HepG2 (cell line): ENCODE measurements at regions not wholly inside any gene's neighbourhood (a gene's known extent, or its start where the extent isn't known, plus 50 kb on each side); places are given as distances from the start of the nearest gene placed in this dataset.

ENCODE experiments used
- CENPX ChIP-seq: sonication (generic); formaldehyde crosslinking; IDR thresholded peaks from 2 replicates; pipeline ENCODE4 v1.9.0; 2021; ENCODE audit warnings: mild to moderate bottlenecking, missing genetic modification reagents, moderate library complexity
- IRX3 ChIP-seq: sonication (generic); formaldehyde crosslinking; IDR thresholded peaks from 2 replicates; pipeline ENCODE4 v1.8.1; 2023; ENCODE audit warnings: mild to moderate bottlenecking, low read depth, missing genetic modification reagents, borderline replicate concordance
- KMT2A ChIP-seq: sonication (generic); formaldehyde crosslinking; IDR thresholded peaks from 2 replicates; pipeline ENCODE4 v1.4.0; 2020; ENCODE audit warnings: missing genetic modification reagents
- MED13 ChIP-seq: sonication (generic); formaldehyde crosslinking; IDR thresholded peaks from 2 replicates; pipeline ENCODE4 v1.5.0; 2020; ENCODE audit warnings: missing genetic modification reagents
- ZNF614 ChIP-seq: IDR thresholded peaks from 2 replicates; pipeline ENCODE4 v1.6.1; 2018; ENCODE audit warnings: missing biosample characterization, missing genetic modification reagents, inconsistent platforms, borderline replicate concordance
- TF ChIP-seq, protein P1 (sequence below): sonication (generic); formaldehyde crosslinking; IDR thresholded peaks from 2 replicates; pipeline ENCODE4 v1.4.0; 2020; ENCODE audit warnings: missing genetic modification reagents, borderline replicate concordance
- TF ChIP-seq, protein P2 (sequence below): sonication (generic); formaldehyde crosslinking; IDR thresholded peaks from 2 replicates; pipeline ENCODE4 v1.8.1; 2023; ENCODE audit warnings: mild to moderate bottlenecking, missing genetic modification reagents, borderline replicate concordance
- TF ChIP-seq, protein P3 (sequence below): sonication (generic); formaldehyde crosslinking; IDR thresholded peaks from 2 replicates; pipeline ENCODE4 v1.9.0; 2021; ENCODE audit warnings: missing genetic modification reagents, borderline replicate concordance
- TF ChIP-seq, protein P4 (sequence below): sonication (generic); formaldehyde crosslinking; IDR thresholded peaks from 2 replicates; pipeline ENCODE4 v1.4.0; 2020; ENCODE audit warnings: missing genetic modification reagents

DNA sequence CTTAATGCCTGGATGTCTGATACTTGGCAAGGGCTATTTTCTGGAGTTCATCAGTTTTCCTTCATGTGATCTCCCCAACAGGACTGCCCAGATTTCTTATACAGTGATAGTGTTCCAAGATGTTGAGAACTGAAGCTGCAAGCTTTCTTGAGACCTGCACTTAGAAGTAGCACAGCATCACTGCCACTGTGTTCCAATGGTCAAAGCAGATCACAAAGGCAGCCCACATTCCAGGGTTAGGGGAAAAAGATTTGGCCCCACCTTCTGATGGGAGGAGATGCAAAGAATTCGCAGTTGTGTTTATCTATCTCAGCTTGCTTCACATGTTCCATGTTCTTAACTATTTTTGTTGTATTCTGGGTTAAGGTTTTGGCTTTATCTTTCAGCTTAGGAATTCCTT is 78.2 kb downstream of the GPX5 start (continued):
- TF ChIP-seq IRX3 (no peak), KMT2A (CRISPR knock-in tag) (no peak), MED13 (CRISPR knock-in tag) (no peak), CENPX (no peak), ZNF614 (no peak)
- TF ChIP-seq, protein P1, sequence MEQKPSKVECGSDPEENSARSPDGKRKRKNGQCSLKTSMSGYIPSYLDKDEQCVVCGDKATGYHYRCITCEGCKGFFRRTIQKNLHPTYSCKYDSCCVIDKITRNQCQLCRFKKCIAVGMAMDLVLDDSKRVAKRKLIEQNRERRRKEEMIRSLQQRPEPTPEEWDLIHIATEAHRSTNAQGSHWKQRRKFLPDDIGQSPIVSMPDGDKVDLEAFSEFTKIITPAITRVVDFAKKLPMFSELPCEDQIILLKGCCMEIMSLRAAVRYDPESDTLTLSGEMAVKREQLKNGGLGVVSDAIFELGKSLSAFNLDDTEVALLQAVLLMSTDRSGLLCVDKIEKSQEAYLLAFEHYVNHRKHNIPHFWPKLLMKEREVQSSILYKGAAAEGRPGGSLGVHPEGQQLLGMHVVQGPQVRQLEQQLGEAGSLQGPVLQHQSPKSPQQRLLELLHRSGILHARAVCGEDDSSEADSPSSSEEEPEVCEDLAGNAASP (CRISPR knock-in tag): no peak
- TF ChIP-seq, protein P2, sequence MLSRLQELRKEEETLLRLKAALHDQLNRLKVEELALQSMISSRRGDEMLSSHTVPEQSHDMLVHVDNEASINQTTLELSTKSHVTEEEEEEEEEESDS: no peak
- TF ChIP-seq, protein P3, sequence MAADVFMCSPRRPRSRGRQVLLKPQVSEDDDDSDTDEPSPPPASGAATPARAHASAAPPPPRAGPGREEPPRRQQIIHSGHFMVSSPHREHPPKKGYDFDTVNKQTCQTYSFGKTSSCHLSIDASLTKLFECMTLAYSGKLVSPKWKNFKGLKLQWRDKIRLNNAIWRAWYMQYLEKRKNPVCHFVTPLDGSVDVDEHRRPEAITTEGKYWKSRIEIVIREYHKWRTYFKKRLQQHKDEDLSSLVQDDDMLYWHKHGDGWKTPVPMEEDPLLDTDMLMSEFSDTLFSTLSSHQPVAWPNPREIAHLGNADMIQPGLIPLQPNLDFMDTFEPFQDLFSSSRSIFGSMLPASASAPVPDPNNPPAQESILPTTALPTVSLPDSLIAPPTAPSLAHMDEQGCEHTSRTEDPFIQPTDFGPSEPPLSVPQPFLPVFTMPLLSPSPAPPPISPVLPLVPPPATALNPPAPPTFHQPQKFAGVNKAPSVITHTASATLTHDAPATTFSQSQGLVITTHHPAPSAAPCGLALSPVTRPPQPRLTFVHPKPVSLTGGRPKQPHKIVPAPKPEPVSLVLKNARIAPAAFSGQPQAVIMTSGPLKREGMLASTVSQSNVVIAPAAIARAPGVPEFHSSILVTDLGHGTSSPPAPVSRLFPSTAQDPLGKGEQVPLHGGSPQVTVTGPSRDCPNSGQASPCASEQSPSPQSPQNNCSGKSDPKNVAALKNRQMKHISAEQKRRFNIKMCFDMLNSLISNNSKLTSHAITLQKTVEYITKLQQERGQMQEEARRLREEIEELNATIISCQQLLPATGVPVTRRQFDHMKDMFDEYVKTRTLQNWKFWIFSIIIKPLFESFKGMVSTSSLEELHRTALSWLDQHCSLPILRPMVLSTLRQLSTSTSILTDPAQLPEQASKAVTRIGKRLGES (CRISPR knock-in tag): no peak
- TF ChIP-seq, protein P4, sequence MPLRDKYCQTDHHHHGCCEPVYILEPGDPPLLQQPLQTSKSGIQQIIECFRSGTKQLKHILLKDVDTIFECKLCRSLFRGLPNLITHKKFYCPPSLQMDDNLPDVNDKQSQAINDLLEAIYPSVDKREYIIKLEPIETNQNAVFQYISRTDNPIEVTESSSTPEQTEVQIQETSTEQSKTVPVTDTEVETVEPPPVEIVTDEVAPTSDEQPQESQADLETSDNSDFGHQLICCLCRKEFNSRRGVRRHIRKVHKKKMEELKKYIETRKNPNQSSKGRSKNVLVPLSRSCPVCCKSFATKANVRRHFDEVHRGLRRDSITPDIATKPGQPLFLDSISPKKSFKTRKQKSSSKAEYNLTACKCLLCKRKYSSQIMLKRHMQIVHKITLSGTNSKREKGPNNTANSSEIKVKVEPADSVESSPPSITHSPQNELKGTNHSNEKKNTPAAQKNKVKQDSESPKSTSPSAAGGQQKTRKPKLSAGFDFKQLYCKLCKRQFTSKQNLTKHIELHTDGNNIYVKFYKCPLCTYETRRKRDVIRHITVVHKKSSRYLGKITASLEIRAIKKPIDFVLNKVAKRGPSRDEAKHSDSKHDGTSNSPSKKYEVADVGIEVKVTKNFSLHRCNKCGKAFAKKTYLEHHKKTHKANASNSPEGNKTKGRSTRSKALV: no peak
- TF ChIP-seq, all 625 proteins: peak for 0
